GM12873 (cell line): ENCODE measurements at regions not wholly inside any gene's neighbourhood (a gene's known extent, or its start where the extent isn't known, plus 50 kb on each side); places are given as distances from the start of the nearest gene placed in this dataset.

Source experiments
- TF ChIP-seq, protein P1 (sequence below): IDR thresholded peaks from 2 replicates; pipeline ENCODE4 v1.5.1; 2012; ENCODE audit warnings: low read depth, mild to moderate bottlenecking, moderate library complexity, low read length, control low read depth; ENCODE audit not compliant: insufficient read depth; ENCODE audit errors: missing control alignments

DNA sequence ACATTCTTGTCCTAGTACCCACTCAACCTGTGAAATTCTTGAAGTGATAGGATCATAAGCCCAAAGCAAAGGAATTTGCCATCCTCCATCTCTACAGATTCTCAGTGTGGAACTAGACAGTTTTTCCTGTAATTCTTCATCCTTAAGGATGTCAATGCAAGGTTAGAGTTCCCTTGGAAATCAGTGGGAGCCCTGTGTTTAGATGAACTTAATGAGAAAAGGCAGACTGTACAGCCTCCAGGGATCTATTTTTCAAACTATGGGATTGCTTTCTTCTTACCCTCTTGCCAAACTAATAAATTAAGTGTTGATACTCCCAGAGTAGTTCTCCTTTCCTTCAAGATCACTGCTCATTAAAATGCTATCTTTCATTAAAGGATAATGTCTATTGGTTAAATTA lies 78.1 kb upstream of the OLFM3 start:
- TF ChIP-seq, protein P1, sequence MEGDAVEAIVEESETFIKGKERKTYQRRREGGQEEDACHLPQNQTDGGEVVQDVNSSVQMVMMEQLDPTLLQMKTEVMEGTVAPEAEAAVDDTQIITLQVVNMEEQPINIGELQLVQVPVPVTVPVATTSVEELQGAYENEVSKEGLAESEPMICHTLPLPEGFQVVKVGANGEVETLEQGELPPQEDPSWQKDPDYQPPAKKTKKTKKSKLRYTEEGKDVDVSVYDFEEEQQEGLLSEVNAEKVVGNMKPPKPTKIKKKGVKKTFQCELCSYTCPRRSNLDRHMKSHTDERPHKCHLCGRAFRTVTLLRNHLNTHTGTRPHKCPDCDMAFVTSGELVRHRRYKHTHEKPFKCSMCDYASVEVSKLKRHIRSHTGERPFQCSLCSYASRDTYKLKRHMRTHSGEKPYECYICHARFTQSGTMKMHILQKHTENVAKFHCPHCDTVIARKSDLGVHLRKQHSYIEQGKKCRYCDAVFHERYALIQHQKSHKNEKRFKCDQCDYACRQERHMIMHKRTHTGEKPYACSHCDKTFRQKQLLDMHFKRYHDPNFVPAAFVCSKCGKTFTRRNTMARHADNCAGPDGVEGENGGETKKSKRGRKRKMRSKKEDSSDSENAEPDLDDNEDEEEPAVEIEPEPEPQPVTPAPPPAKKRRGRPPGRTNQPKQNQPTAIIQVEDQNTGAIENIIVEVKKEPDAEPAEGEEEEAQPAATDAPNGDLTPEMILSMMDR: no peak

DNA sequence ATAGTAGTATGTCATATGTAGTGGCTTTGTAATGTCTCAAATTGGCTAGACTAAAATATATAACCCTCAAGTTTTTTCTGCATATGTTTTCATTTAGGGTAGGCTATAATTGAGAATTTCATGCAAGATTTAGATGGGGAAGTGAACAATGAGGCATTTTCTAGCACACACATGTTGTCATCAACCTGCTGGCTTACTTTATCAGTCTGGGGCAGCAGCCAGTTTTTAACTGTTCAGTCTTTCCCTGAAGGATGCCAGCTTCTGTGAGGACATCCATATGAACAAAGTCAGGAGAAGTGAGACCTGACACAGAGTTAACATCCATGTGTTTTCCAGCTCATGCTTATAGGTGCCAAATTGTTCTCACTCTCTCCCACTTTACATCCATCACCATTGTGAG lies 74.7 kb upstream of the OLFM3 start:
- TF ChIP-seq, protein P1: no peak

DNA sequence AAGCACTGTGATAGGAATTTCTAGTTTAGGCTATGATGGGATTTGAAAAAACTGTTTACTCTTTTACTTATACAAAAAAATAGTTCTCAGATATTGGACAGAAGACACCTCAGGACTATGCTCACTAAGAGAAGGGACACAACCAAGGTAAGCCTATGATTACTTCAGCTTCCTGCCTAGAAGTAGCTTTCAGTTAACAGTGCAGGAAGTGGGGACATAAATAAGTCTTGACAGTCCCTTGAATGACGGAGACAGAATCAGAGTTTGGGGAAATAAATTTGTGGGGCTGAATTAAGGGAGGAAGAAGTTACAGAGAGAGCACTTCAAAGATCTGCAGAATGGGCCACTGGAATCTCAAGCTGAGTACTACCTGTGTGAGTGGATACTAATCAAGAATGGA lies 53.8 kb upstream of the OLFM3 start:
- TF ChIP-seq, protein P1: no peak

DNA sequence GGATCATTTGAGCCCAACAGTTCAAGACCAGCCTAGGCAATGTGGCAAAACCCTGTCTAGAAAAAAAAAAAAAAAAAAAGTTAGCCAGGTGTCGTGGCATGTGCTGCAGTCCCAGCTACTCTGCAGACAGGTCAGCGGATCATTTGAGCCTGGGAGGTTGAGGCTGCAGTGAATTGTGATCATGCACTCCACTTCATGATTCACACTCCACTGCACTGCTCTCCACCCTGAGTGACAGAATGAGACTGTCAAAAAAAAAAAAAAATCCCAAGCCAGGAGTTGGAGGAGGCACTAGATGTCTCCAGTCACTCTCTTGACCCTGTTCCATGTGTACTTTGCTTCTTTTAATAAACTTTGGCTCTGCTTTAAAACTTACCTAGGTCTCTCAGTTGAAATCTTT lies 51.0 kb upstream of the OLFM3 start:
- TF ChIP-seq, protein P1: no peak
